ENCODE measurements at regions not wholly inside any gene's neighbourhood (a gene's known extent, or its start where the extent isn't known, plus 50 kb on each side); places are given as distances from the start of the nearest gene placed in this dataset.

- Histone ChIP-seq H3K27me3 (ENCODE audit: control insufficient read depth, low read length) (no peaks in the 10 kb centered on the region), H3K4me2 (ENCODE audit: low read length) (no peak overlapping the region), H3K4me1 (ENCODE audit: control insufficient read depth, low read length) (no peaks in the 10 kb centered on the region), H3K79me2 (ENCODE audit: control insufficient read depth, low read length) (no peaks in the 10 kb centered on the region), H3K4me3 (ENCODE audit: low read length) (no peak overlapping the region), H3K36me3 (ENCODE audit: control insufficient read depth, low read length) (no peaks in the 10 kb centered on the region), H3K9me2 (replicated peaks; ENCODE audit: control insufficient read depth, low read length) (no peaks in the 10 kb centered on the region), H3K9me3 (ENCODE audit: control insufficient read depth, insufficient read depth, low read length) (no peaks in the 10 kb centered on the region), H4K20me1 (ENCODE audit: control insufficient read depth, insufficient read depth, low read depth, low read length) (no peaks in the 10 kb centered on the region), H3F3A (ENCODE audit: control insufficient read depth, insufficient read depth) (no peaks in the 10 kb centered on the region), H3K27ac (ENCODE audit: low read depth, low read length) (no peak overlapping the region)
- TF ChIP-seq EZH2phosphoT487 (IDR thresholded peaks at IDR 0.05; ENCODE audit: borderline replicate concordance, low read length): no peak
- TF ChIP-seq CTCF (IDR thresholded peaks at IDR 0.05; ENCODE audit: low read depth, low read length, poor library complexity, severe bottlenecking): no peak
These were observed 920.7 kb upstream of the NR2F2 start for GRCh38 chr15:95409626-95410310.

- no peaks in the 10 kb centered on the region for H3K79me2 ChIP-seq (ENCODE audit: control insufficient read depth, low read length)
- no peaks in the 10 kb centered on the region for H4K20me1 ChIP-seq (ENCODE audit: control insufficient read depth, insufficient read depth, low read depth, low read length)
- no peaks in the 10 kb centered on the region for H3K9me3 ChIP-seq (ENCODE audit: control insufficient read depth, insufficient read depth, low read length)
- no peak overlapping the region for H3K4me3 ChIP-seq (ENCODE audit: low read length)
- no peak overlapping the region for H3K27ac ChIP-seq (ENCODE audit: low read depth, low read length)
- no peaks in the 10 kb centered on the region for H3K27me3 ChIP-seq (ENCODE audit: control insufficient read depth, low read length)
- TF ChIP-seq CTCF (IDR thresholded peaks at IDR 0.05; ENCODE audit: low read depth, low read length, poor library complexity, severe bottlenecking): no peak
- TF ChIP-seq EZH2phosphoT487 (IDR thresholded peaks at IDR 0.05; ENCODE audit: borderline replicate concordance, low read length): no peak
- H3K36me3 ChIP-seq (ENCODE audit: control insufficient read depth, low read length): no peaks in the 10 kb centered on the region
- no peaks in the 10 kb centered on the region for H3K9me2 ChIP-seq (replicated peaks; ENCODE audit: control insufficient read depth, low read length)
- no peak overlapping the region for H3K4me2 ChIP-seq (ENCODE audit: low read length)
- H3K4me1 ChIP-seq (ENCODE audit: control insufficient read depth, low read length): no peaks in the 10 kb centered on the region
- no peaks in the 10 kb centered on the region for H3F3A ChIP-seq (ENCODE audit: control insufficient read depth, insufficient read depth)
These were observed 919.7 kb upstream of the NR2F2 start for GRCh38 chr15:95410757-95411156.

GRCh38 chr15:95416576-95416975 is 913.9 kb upstream of the NR2F2 start:
- H3K27me3 ChIP-seq (ENCODE audit: control insufficient read depth, low read length): no peaks in the 10 kb centered on the region
- TF ChIP-seq CTCF (IDR thresholded peaks at IDR 0.05; ENCODE audit: low read depth, low read length, poor library complexity, severe bottlenecking) (no peak), EZH2phosphoT487 (IDR thresholded peaks at IDR 0.05; ENCODE audit: borderline replicate concordance, low read length) (no peak)

More at GRCh38 chr15:95416576-95416975, 913.9 kb upstream of the NR2F2 start:
- Histone ChIP-seq H3F3A (ENCODE audit: control insufficient read depth, insufficient read depth) (no peaks in the 10 kb centered on the region), H3K4me3 (ENCODE audit: low read length) (no peak overlapping the region), H4K20me1 (ENCODE audit: control insufficient read depth, insufficient read depth, low read depth, low read length) (no peaks in the 10 kb centered on the region), H3K36me3 (ENCODE audit: control insufficient read depth, low read length) (no peaks in the 10 kb centered on the region), H3K79me2 (ENCODE audit: control insufficient read depth, low read length) (no peaks in the 10 kb centered on the region), H3K9me2 (replicated peaks; ENCODE audit: control insufficient read depth, low read length) (no peaks in the 10 kb centered on the region), H3K4me2 (ENCODE audit: low read length) (no peak overlapping the region), H3K27ac (ENCODE audit: low read depth, low read length) (no peak overlapping the region), H3K9me3 (ENCODE audit: control insufficient read depth, insufficient read depth, low read length) (no peaks in the 10 kb centered on the region), H3K4me1 (ENCODE audit: control insufficient read depth, low read length) (no peaks in the 10 kb centered on the region)

All from DOHH2 (cell line).